Type B pancreatic cell (in vitro differentiated cells): ENCODE measurements at regions not wholly inside any gene's neighbourhood (a gene's known extent, or its start where the extent isn't known, plus 50 kb on each side); places are given as distances from the start of the nearest gene placed in this dataset.

Source experiments
- DNase-seq: peaks from one replicate; pipeline ENCODE4 v3.0.0; 2021; ENCODE audit warnings: mixed read lengths; ENCODE audit not compliant: unreplicated experiment; ENCODE audit errors: extremely low spot score
- H3K27ac Mint-ChIP-seq: 2 replicates; pipeline ENCODE4 v1.8.0; 2021; ENCODE audit warnings: mild to moderate bottlenecking, mixed read lengths
- H3K27me3 Mint-ChIP-seq: 2 replicates; pipeline ENCODE4 v1.8.0; 2021; ENCODE audit warnings: mixed read lengths
- H3K36me3 Mint-ChIP-seq: 2 replicates; pipeline ENCODE4 v1.8.0; 2021; ENCODE audit warnings: mixed read lengths
- H3K4me1 Mint-ChIP-seq: one replicate; pipeline ENCODE4 v1.8.0; 2021; ENCODE audit warnings: mixed read lengths; ENCODE audit not compliant: unreplicated experiment
- H3K4me3 Mint-ChIP-seq: 2 replicates; pipeline ENCODE4 v1.8.0; 2021; ENCODE audit warnings: mild to moderate bottlenecking, mixed read lengths
- H3K9me3 Mint-ChIP-seq: 2 replicates; pipeline ENCODE4 v1.8.0; 2021; ENCODE audit warnings: mixed read lengths
- CTCF ChIP-seq: fragments of 200-600 bp; sonication (generic); conservative IDR thresholded peaks from 2 replicates; pipeline ENCODE4 v1.5.0; 2021; ENCODE audit warnings: antibody characterized with exemption, mild to moderate bottlenecking

GRCh38 chr15:97576929-97577645 is 383.4 kb upstream of the ARRDC4 start:
- Mint-ChIP-seq H3K9me3 (peaks cover 1% of the 10 kb centered on the region), H3K27ac (no peak overlapping the region), H3K27me3 (peaks cover 4% of the 10 kb centered on the region), H3K36me3 (no peaks in the 10 kb centered on the region), H3K4me3 (no peak overlapping the region), H3K4me1 (no peaks in the 10 kb centered on the region)
- no peak for DNase-seq
- no peak for TF ChIP-seq CTCF

GRCh38 chr15:97585408-97585807 is 375.1 kb upstream of the ARRDC4 start:
- H3K4me1 Mint-ChIP-seq: no peaks in the 10 kb centered on the region
- TF ChIP-seq CTCF: no peak
- H3K27ac Mint-ChIP-seq: no peak overlapping the region

GRCh38 chr15:97592778-97593177 is 367.7 kb upstream of the ARRDC4 start:
- no peak overlapping the region for H3K4me3 Mint-ChIP-seq
- DNase-seq: no peak
- no peaks in the 10 kb centered on the region for H3K9me3 Mint-ChIP-seq
- H3K27ac Mint-ChIP-seq: no peak overlapping the region
- TF ChIP-seq CTCF: no peak
- H3K36me3 Mint-ChIP-seq: no peaks in the 10 kb centered on the region
- no peaks in the 10 kb centered on the region for H3K4me1 Mint-ChIP-seq
- H3K27me3 Mint-ChIP-seq: no peaks in the 10 kb centered on the region

More at GRCh38 chr15:97585408-97585807, 375.1 kb upstream of the ARRDC4 start:
- peaks cover 3% of the 10 kb centered on the region for H3K27me3 Mint-ChIP-seq
- H3K36me3 Mint-ChIP-seq: no peaks in the 10 kb centered on the region
- no peak for DNase-seq
- peaks cover 14% of the 10 kb centered on the region for H3K9me3 Mint-ChIP-seq
- H3K4me3 Mint-ChIP-seq: no peak overlapping the region

- Mint-ChIP-seq H3K4me3 (no peak overlapping the region), H3K9me3 (no peaks in the 10 kb centered on the region), H3K27me3 (no peaks in the 10 kb centered on the region), H3K27ac (no peak overlapping the region), H3K4me1 (no peaks in the 10 kb centered on the region), H3K36me3 (no peaks in the 10 kb centered on the region)
- no peak for DNase-seq
- TF ChIP-seq CTCF: no peak
Observed at GRCh38 chr15:97597801-97598200, 362.7 kb upstream of the ARRDC4 start.

- Mint-ChIP-seq H3K27me3 (no peaks in the 10 kb centered on the region), H3K4me1 (no peaks in the 10 kb centered on the region), H3K36me3 (no peaks in the 10 kb centered on the region), H3K27ac (no peak overlapping the region), H3K4me3 (no peak overlapping the region), H3K9me3 (no peaks in the 10 kb centered on the region)
- no peak for TF ChIP-seq CTCF
- no peak for DNase-seq
Observed at GRCh38 chr15:97598353-97598798, 362.1 kb upstream of the ARRDC4 start.
